T-helper 2 cell (primary cell): ENCODE measurements at regions not wholly inside any gene's neighbourhood (a gene's known extent, or its start where the extent isn't known, plus 50 kb on each side); places are given as distances from the start of the nearest gene placed in this dataset.

ENCODE experiments used
- DNase-seq, 5 experiments: peaks; one replicate each; pipeline versions ENCODE4 v3.0.0 to v3.0.0-alpha.2; 2012 to 2022

- DNase-seq: no peak
Observed at GRCh38 chr3:193970773-193971206, 165.2 kb upstream of the HES1 start.

GRCh38 chr3:193971261-193971751 lies 164.6 kb upstream of the HES1 start:
- no peak for DNase-seq

- no peak for DNase-seq
Observed at GRCh38 chr3:193971966-193972365, 164.0 kb upstream of the HES1 start.

DNA sequence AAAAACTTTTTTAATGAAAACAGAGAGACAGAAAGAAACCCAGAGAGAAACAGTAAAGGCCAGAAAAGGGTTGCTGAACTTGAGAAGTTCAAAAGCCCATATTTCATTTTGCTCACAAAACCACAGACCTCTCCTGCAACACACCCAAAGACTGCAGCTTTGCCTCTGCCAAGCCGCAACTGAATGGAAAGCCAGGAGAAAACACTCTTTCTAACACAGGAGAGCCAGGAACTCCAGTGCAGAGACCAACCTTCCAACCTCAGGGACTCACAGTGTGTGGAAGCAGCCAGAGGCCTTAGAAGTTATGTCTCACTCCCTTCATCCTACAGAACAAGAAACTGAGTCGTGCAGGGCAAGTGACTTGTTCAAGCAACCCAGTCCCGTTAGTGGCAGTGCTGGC lies 163.1 kb upstream of the HES1 start:
- DNase-seq: no peak

GRCh38 chr3:193974191-193974652 lies 161.7 kb upstream of the HES1 start:
- no peak for DNase-seq

DNA sequence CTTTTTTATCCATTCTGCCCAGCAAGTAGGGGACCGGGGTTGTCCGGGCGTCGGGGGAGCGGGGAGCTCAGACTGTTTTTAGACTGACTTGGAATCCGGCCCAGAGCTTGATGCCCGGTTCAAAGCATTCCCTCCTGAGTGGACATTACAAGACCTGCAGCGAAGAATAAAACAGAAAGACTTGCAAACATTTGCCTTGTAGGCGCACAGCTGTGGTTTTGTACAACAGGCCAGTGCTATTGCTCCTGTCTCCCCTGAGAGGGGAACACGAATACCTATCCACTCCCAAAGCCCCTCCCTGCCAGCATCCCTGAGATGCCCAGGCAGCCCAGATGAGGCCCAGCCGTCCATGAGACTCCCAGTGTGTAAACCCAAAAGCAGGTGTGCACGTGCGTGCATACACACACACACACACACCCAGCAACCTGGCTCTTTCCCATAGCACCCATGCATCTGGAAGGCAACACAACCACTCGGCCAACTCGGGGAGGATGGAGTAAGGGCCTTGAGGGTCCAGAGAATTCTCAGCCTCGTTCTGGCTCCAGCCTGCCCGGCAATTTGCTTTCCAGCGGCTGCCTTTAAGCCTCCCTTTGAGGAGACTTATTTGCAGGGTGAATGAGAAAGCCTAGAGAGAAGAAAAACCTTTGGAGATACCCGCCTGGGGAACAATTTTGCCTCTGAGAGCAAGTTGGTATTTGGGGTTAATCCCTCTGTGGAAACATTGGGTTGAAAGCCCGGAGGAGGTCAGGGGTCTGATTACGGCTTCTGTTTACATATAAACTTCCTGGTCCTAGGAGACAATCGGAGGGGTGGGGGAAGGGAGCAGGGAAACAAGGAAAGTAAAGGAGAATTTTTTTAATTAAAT lies 161.0 kb upstream of the HES1 start:
- DNase-seq: no peak

DNA sequence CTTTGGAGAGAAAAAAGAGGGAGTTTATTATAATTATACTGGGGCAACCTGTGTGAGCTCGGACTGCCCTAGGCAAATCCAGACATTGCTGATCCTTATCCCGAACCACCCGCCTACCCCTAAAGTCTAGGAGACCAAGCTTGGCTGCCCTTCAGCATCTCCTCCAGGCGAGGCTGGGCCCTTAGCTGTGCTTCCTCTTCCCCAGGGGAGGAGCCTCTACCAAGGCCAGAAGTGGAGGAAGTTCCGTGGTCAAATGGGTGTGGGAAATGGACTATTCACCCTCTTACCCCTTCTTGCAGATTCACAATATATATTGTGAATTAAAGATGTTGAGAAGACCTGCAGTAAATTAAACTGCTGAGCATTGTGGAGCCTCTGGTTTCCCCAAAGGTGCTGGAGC lies 158.3 kb upstream of the HES1 start:
- no peak for DNase-seq

DNA sequence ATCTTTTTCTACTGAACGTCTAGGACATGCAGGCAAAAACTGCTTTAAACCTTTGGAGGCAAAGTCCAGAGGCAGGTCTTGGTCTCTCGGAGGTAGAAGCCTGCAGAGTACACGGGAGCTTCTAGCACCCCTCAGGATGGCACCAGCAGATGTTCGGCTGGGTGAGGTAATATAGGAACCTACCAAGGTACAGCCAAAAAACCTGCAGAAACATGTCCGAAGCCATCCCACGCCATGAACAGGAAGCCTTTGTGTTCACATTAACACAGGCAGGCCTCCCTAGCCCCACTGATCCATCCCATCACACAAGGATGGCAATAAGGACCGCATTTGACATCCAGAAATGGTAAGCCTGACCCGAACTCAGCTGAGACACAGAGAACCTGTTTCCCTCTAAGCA lies 157.9 kb upstream of the HES1 start:
- DNase-seq: no peak

GRCh38 chr3:193978486-193978885 lies 157.5 kb upstream of the HES1 start:
- no peak for DNase-seq

GRCh38 chr3:193980326-193980725 lies 155.6 kb upstream of the HES1 start:
- no peak for DNase-seq

DNA sequence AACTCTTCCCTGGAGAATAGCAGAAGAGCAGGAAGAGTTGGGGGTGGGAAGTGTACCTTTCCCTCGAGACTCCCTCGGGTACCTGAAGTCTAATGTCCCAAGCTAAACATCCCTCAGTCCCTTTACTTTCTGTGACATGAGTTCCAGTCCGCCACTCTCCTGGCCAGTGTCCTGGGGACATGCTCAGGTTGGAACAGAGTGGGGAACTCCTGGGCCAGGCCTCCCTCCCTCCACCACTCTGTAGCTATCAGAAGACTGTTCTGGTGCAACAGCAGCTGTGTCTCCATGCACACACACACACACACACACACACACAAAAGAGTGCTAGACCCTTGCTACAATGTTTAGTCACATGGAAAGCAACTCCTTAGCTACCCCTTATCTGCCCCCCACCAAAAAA lies 155.0 kb upstream of the HES1 start:
- DNase-seq: no peak

DNA sequence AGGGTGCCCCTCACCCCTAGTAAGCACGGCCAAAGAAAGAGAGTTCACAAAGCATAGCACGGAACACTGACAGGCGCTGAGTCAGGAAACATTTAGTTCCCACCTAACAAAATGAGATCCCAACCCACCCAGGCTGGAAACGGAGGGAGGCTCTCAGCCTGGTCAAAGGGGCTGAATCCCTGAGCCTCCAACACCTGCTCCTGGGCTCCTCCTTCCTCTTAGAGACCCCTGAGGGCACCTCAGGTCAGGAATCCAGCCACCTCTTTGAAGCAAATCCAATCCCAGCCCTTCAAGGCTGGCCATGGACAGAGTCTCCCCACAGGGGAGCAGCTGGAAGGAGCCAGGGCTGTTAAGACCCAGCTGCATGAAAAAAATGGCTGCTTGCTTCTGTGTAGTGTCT lies 154.4 kb upstream of the HES1 start:
- DNase-seq: no peak

GRCh38 chr3:193982258-193982659 lies 153.7 kb upstream of the HES1 start:
- DNase-seq: no peak

GRCh38 chr3:193983846-193984818 lies 151.8 kb upstream of the HES1 start:
- DNase-seq: no peak

GRCh38 chr3:193984876-193985275 lies 151.1 kb upstream of the HES1 start:
- DNase-seq: no peak

- no peak for DNase-seq
Observed at GRCh38 chr3:193987186-193987585, 148.8 kb upstream of the HES1 start.

DNA sequence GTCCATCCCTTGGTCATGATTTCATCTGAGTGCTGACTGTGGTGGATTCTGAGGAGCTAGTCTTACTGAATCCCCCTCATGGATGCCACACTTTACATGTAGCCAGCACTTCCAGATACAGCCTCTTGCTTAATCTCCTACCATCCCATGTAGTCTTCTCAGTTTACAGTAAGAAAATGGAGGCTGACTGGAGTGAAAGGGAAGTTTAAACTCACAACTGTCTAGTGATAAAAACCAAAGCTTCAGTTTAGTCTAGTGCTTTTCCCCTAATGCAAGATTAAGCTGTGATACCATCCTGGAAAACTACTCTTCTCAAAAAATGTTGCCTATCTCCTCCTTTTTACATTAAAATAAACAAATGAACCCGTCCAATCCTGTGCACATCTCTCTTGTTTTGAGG lies 146.8 kb upstream of the HES1 start:
- DNase-seq: no peak

DNA sequence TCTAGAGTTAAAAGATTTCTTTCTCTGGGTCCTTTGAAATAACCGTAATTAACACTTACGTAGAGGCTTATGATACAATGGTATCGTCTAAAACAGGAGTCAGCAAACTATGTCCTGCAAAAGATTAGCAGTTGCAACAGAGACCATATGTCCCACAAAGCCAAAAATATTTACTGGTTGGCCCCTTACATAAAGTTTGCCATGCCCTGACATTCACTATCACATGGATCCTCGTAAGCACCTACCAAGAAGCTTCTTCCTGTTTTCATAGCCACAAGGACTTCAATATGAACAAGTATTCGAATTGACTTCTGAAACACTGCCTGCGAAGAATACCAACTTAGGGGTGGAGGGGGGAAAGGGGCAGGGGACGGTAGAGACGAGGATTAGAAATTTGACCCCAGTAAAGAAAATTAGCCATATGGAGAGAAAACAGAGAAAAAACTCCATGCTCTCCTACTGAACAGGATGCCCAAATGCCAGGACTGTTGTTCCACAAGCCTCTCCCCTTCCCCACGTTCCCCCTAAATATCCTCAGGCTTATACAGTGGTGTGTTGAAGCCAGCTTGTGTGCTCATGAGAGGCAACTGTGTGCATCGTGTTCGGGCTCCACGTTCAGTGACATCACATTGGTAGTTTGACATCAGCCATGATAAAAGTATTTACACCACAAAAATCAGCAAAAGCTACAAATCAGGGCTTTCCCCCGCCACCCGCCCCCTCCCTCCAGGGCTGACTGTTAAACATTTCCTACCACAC lies 144.1 kb upstream of the HES1 start:
- DNase-seq: no peak

DNA sequence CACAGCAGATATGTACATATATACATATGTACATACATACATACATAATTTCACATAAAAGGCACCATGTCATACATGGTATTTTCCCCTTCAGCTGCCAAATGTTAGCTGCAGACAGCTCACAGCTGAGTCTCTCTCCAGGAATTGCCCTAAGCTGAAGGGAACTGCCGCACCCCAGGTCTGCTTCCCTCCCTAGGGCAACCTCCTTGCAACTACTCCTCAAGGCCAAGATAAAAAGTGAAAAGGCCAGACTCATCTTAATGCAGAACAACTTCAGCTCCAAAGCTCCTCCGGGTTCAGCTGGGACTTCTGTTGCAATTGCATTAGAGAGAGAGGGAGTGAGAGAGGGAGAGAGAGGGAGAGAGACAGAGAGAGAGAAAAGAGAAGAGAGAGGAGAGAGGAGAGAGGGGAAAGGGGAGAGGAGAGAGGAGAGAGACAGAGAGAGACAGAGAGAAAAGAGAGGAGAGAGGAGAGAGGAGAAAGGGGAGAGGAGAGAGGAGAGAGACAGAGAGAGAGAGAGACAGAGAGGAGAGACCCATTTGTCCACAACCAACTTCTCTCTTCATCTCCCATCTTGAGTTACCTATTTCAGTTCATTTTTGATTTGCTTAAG lies 143.4 kb upstream of the HES1 start:
- DNase-seq: no peak

- DNase-seq: no peak
Observed at GRCh38 chr3:193996221-193996620, 139.7 kb upstream of the HES1 start.

DNA sequence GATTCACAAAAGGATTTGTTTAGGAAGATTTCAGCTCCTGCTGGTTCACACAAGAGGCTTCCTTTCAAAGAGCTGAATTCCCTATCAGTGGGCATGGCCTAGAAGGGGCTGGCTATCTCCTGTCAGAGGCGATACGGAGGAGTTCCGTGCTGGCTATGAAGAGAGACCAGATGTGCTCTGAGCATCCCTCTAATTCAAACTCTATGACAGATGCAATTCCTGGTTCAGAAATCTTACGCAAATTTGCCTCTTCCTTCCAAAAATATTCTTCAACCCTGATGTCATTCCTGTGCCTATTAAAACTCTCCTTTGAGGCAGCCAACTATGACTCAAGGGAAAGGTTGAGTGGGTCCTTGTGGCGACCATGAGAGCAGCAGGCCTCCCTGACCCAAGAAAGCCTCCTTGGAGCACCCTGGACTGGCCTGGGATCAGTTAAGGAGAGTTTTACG lies 139.3 kb upstream of the HES1 start:
- DNase-seq: no peak
